ENCODE measurements at regions not wholly inside any gene's neighbourhood (a gene's known extent, or its start where the extent isn't known, plus 50 kb on each side); places are given as distances from the start of the nearest gene placed in this dataset.
A peak's percentile ranks its signal among the peaks of the same experiment; 100 is the strongest.

DNA sequence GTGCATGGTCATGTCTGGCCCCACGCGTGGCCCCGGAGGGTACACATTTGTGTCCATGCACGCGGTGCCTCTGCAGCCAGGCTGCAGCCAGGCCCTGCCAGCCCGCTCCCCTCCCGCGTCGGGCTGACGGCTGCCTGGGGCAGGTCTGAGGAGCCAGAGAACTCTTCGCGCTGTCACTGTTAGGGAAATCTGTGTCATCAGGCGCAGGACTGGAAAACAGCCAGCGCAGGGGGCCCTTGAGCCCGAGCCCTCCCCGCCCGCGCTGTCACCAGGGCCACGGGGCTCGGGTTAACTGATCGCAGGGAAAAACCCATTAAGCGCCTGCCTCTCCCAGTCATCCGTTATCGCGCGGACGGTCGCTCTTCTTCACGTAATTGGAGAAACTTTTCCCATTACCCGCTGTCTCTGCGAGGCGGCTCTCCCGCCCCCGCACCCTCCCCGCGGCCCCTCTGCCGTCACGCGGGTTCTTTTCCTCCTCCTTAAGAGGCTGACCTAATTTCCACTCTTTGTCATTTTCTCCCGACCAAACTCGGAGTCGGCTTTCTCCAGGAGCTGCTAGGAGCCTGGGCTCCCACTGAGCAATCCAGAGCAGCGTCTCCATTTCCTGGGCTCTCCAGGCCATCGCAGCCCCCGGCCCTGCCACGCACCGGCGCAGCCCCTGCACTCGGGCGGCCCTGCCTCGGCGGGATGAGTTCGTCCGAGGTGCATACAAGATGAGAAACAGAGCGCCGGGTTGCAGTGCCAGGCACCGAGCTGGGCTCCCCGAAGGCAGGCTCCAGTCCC is 57.5 kb upstream of the PRR23E start:
- peak overlapping the region; percentile 37 for H3K4me3 ChIP-seq (ENCODE audit: low read depth, low read length, poor library complexity, severe bottlenecking)
- no peak for TF ChIP-seq CTCF (conservative IDR thresholded peaks at IDR 0.05; ENCODE audit: low read depth, low read length)
- peak; percentile 55 for TF ChIP-seq EZH2 (IDR thresholded peaks at IDR 0.05; ENCODE audit: borderline replicate concordance, low read depth, low read length, poor library complexity, severe bottlenecking)
- H3K27me3 ChIP-seq (replicated peaks; ENCODE audit: insufficient read depth, low read depth, low read length, poor library complexity) = peaks cover 19% of the 10 kb centered on the region
- H3K36me3 ChIP-seq (ENCODE audit: insufficient read depth, low read length, poor library complexity, severe bottlenecking) = no peaks in the 10 kb centered on the region
- peak; percentile 37 for DNase-seq (ENCODE audit: low spot score)
- ChIA-PET POLR2A (ENCODE audit: low non-redundant PET) (no interaction called here), CTCF (no interaction called here)
- intact Hi-C loops (cut with micrococcal nuclease; ENCODE audit: unreplicated experiment) = no loop called here
- BruUV-seq (replicated peaks) = no TSS peak
- no peak overlapping the region for H3K27ac ChIP-seq (ENCODE audit: low read depth, low read length, poor library complexity, severe bottlenecking)
- no peaks in the 10 kb centered on the region for H3K9me3 ChIP-seq (ENCODE audit: low read depth, low read length, poor library complexity, severe bottlenecking)
- H3K4me1 ChIP-seq (ENCODE audit: insufficient read depth, low read length, poor library complexity, severe bottlenecking) = peaks cover 8% of the 10 kb centered on the region

GRCh38 chr3:127136024-127136600 is 56.8 kb upstream of the PRR23E start:
- H3K9me3 ChIP-seq (ENCODE audit: low read depth, low read length, poor library complexity, severe bottlenecking) = no peaks in the 10 kb centered on the region
- H3K27ac ChIP-seq (ENCODE audit: low read depth, low read length, poor library complexity, severe bottlenecking) = no peak overlapping the region
- CTCF ChIA-PET = no interaction called here
- DNase-seq (ENCODE audit: low spot score) = no peak
- H3K36me3 ChIP-seq (ENCODE audit: insufficient read depth, low read length, poor library complexity, severe bottlenecking) = no peaks in the 10 kb centered on the region
- TF ChIP-seq CTCF (conservative IDR thresholded peaks at IDR 0.05; ENCODE audit: low read depth, low read length) (no peak), EZH2 (IDR thresholded peaks at IDR 0.05; ENCODE audit: borderline replicate concordance, low read depth, low read length, poor library complexity, severe bottlenecking) (no peak)
- peaks cover 8% of the 10 kb centered on the region for H3K4me1 ChIP-seq (ENCODE audit: insufficient read depth, low read length, poor library complexity, severe bottlenecking)
- intact Hi-C loops (cut with micrococcal nuclease; ENCODE audit: unreplicated experiment) = no loop called here
- POLR2A ChIA-PET (ENCODE audit: low non-redundant PET) = no interaction called here
- H3K27me3 ChIP-seq (replicated peaks; ENCODE audit: insufficient read depth, low read depth, low read length, poor library complexity) = peaks cover 19% of the 10 kb centered on the region
- no TSS peak for BruUV-seq (replicated peaks)
- peak overlapping the region; percentile 37 for H3K4me3 ChIP-seq (ENCODE audit: low read depth, low read length, poor library complexity, severe bottlenecking)

GRCh38 chr3:127136706-127137105 is 56.2 kb upstream of the PRR23E start:
- CTCF ChIA-PET = no interaction called here

More at GRCh38 chr3:127136706-127137105, 56.2 kb upstream of the PRR23E start:
- H3K27me3 ChIP-seq (replicated peaks; ENCODE audit: insufficient read depth, low read depth, low read length, poor library complexity) = peaks cover 19% of the 10 kb centered on the region
- peaks cover 8% of the 10 kb centered on the region for H3K4me1 ChIP-seq (ENCODE audit: insufficient read depth, low read length, poor library complexity, severe bottlenecking)
- intact Hi-C loops (cut with micrococcal nuclease; ENCODE audit: unreplicated experiment) = no loop called here
- TF ChIP-seq EZH2 (IDR thresholded peaks at IDR 0.05; ENCODE audit: borderline replicate concordance, low read depth, low read length, poor library complexity, severe bottlenecking) = no peak
- TF ChIP-seq CTCF (conservative IDR thresholded peaks at IDR 0.05; ENCODE audit: low read depth, low read length) = no peak
- H3K9me3 ChIP-seq (ENCODE audit: low read depth, low read length, poor library complexity, severe bottlenecking) = no peaks in the 10 kb centered on the region
- H3K36me3 ChIP-seq (ENCODE audit: insufficient read depth, low read length, poor library complexity, severe bottlenecking) = no peaks in the 10 kb centered on the region
- no peak for DNase-seq (ENCODE audit: low spot score)
- no peak overlapping the region for H3K27ac ChIP-seq (ENCODE audit: low read depth, low read length, poor library complexity, severe bottlenecking)
- H3K4me3 ChIP-seq (ENCODE audit: low read depth, low read length, poor library complexity, severe bottlenecking) = no peak overlapping the region
- POLR2A ChIA-PET (ENCODE audit: low non-redundant PET) = no interaction called here
- BruUV-seq (replicated peaks) = no TSS peak
